Right cardiac atrium (tissue), 5 donors: ENCODE measurements at regions not wholly inside any gene's neighbourhood (a gene's known extent, or its start where the extent isn't known, plus 50 kb on each side); places are given as distances from the start of the nearest gene placed in this dataset.

Experiments used
- ATAC-seq, 2 donors: fragments of 200-7000 bp; cut with Tn5 transposase; one replicate each; pipeline versions ENCODE4 v1.8.0 to v1.9.1; 2020; ENCODE audit warnings: moderate library complexity in 2 of 2, mild to moderate bottlenecking in 1 of 2
- DNase-seq, 3 donors: peaks; one replicate each; pipeline ENCODE4 v3.0.0-alpha.2; 2020
- H3K27ac ChIP-seq: one replicate; pipeline ENCODE4 v1.5.1; 2013; ENCODE audit warnings: mild to moderate bottlenecking, low read length, control low read depth, moderate library complexity
- H3K27me3 ChIP-seq: one replicate; pipeline ENCODE4 v1.6.1; 2013; ENCODE audit not compliant: control insufficient read depth, insufficient read depth
- H3K4me1 ChIP-seq: one replicate; pipeline ENCODE4 v1.6.1; 2013; ENCODE audit warnings: low read length; ENCODE audit not compliant: control insufficient read depth, insufficient read depth
- H3K4me3 ChIP-seq: one replicate; pipeline ENCODE4 v1.5.1; 2013; ENCODE audit warnings: low read length, control low read depth
- H3K9me3 ChIP-seq: one replicate; pipeline ENCODE4 v1.6.1; 2013; ENCODE audit warnings: low read length; ENCODE audit not compliant: control insufficient read depth
- WGBS: extraction: QIAGEN DNeasy Blood & Tissue Kit; methylation state at CpG from one replicate; pipeline ENCODE4 v1.1.7; 2013; 5-methylcytosine and 5-hydroxymethylcytosine counted together
- intact Hi-C, 4 donors: fragments of 100-400 bp; cut with DNase I; formaldehyde crosslinking; loops; one replicate each; pipeline versions ENCODE4 v1.11.0 to v1.14.0; 2022 to 2023
- donor health status: healthy with polysubstance abuse.
- donor health status: DM: no; HTN: yes; CAD: no.
- donor health status: DM: no; HTN: no; CAD: no.
- donor health status: DM: no; HTN: yes; CAD: no; lungs with severe emphysema.
- donor health status: DM: yes; HTN: yes; CAD: no.

- Histone ChIP-seq H3K27ac (no peak overlapping the region), H3K27me3 (no peaks in the 10 kb centered on the region), H3K9me3 (no peaks in the 10 kb centered on the region), H3K4me3 (no peak overlapping the region), H3K4me1 (no peaks in the 10 kb centered on the region)
- WGBS = 81% methylated on average over 2 of the region's 2 CpGs
- intact Hi-C loops = no loop called here
- ATAC-seq (no peak), DNase-seq (no peak)
These were observed 1047.4 kb upstream of the C9orf72 start for GRCh38 chr9:28620661-28621060.

- DNase-seq (no peak), ATAC-seq (no peak)
- H3K4me3 ChIP-seq = no peak overlapping the region
- H3K9me3 ChIP-seq = no peaks in the 10 kb centered on the region
- WGBS = 66% methylated on average over 1 of the region's 1 CpG
- no peak overlapping the region for H3K27ac ChIP-seq
- no peaks in the 10 kb centered on the region for H3K4me1 ChIP-seq
- no peaks in the 10 kb centered on the region for H3K27me3 ChIP-seq
- intact Hi-C loops = no loop called here
These were observed 1051.5 kb upstream of the C9orf72 start for GRCh38 chr9:28624771-28625170.

GRCh38 chr9:28628031-28628430 lies 1054.8 kb upstream of the C9orf72 start:
- no peak overlapping the region for H3K4me3 ChIP-seq
- ATAC-seq = no peak
- H3K4me1 ChIP-seq = no peaks in the 10 kb centered on the region
- no peaks in the 10 kb centered on the region for H3K27me3 ChIP-seq
- H3K9me3 ChIP-seq = no peaks in the 10 kb centered on the region
- 44% methylated on average over 1 of the region's 1 CpG for WGBS
- intact Hi-C loops = no loop called here
- no peak for DNase-seq
- no peak overlapping the region for H3K27ac ChIP-seq

- 86% methylated on average over 3 of the region's 3 CpGs for whole genome bisulfite sequencing
- ATAC-seq = no peak
- no peaks in the 10 kb centered on the region for H3K27me3 ChIP-seq
These were observed 1075.4 kb upstream of the C9orf72 start for GRCh38 chr9:28648723-28649122.

GRCh38 chr9:28650327-28650726 lies 1077.0 kb upstream of the C9orf72 start:
- DNase-seq (no peak), ATAC-seq (no peak)
- no peaks in the 10 kb centered on the region for H3K27me3 ChIP-seq
- WGBS = 37% methylated on average over 4 of the region's 4 CpGs
- H3K4me1 ChIP-seq = no peaks in the 10 kb centered on the region
- intact Hi-C loops = no loop called here
- H3K27ac ChIP-seq = no peak overlapping the region
- H3K9me3 ChIP-seq = no peaks in the 10 kb centered on the region
- H3K4me3 ChIP-seq = no peak overlapping the region

More at GRCh38 chr9:28648723-28649122, 1075.4 kb upstream of the C9orf72 start:
- no peak for DNase-seq
- Histone ChIP-seq H3K9me3 (no peaks in the 10 kb centered on the region), H3K4me1 (no peaks in the 10 kb centered on the region), H3K27ac (no peak overlapping the region), H3K4me3 (no peak overlapping the region)
- intact Hi-C loops = no loop called here

GRCh38 chr9:28651050-28651722 lies 1077.9 kb upstream of the C9orf72 start:
- ATAC-seq = no peak
- Histone ChIP-seq H3K27me3 (no peaks in the 10 kb centered on the region), H3K4me3 (no peak overlapping the region), H3K4me1 (no peaks in the 10 kb centered on the region), H3K27ac (no peak overlapping the region), H3K9me3 (no peaks in the 10 kb centered on the region)
- no peak for DNase-seq
- WGBS = 82% methylated on average over 5 of the region's 5 CpGs
- intact Hi-C loops = no loop called here

GRCh38 chr9:28653216-28653615 lies 1079.9 kb upstream of the C9orf72 start:
- ATAC-seq (no peak), DNase-seq (no peak)
- Histone ChIP-seq H3K4me1 (no peaks in the 10 kb centered on the region), H3K4me3 (no peak overlapping the region), H3K27me3 (no peaks in the 10 kb centered on the region), H3K27ac (no peak overlapping the region), H3K9me3 (no peaks in the 10 kb centered on the region)
- intact Hi-C loops = no loop called here
- 90% methylated on average over 1 of the region's 1 CpG for WGBS

- H3K27ac ChIP-seq = no peak overlapping the region
- no peaks in the 10 kb centered on the region for H3K27me3 ChIP-seq
- H3K9me3 ChIP-seq = no peaks in the 10 kb centered on the region
- no peak overlapping the region for H3K4me3 ChIP-seq
- ATAC-seq = no peak
- no peak for DNase-seq
- H3K4me1 ChIP-seq = no peaks in the 10 kb centered on the region
- intact Hi-C loops = no loop called here
- 60% methylated on average over 2 of the region's 2 CpGs for WGBS
These were observed 1083.4 kb upstream of the C9orf72 start for GRCh38 chr9:28656727-28657126.

- intact Hi-C loops = no loop called here
- H3K27ac ChIP-seq = no peak overlapping the region
- H3K9me3 ChIP-seq = no peaks in the 10 kb centered on the region
- H3K4me1 ChIP-seq = no peaks in the 10 kb centered on the region
- H3K4me3 ChIP-seq = no peak overlapping the region
- 84% methylated on average over 3 of the region's 3 CpGs for WGBS
- no peaks in the 10 kb centered on the region for H3K27me3 ChIP-seq
- no peak for DNase-seq
- no peak for ATAC-seq
These were observed 1088.6 kb upstream of the C9orf72 start for GRCh38 chr9:28661853-28662252.

GRCh38 chr9:28662675-28663074 lies 1089.4 kb upstream of the C9orf72 start:
- no peak overlapping the region for H3K27ac ChIP-seq
- no peaks in the 10 kb centered on the region for H3K27me3 ChIP-seq
- no peak overlapping the region for H3K4me3 ChIP-seq
- intact Hi-C loops = no loop called here
- 85% methylated on average over 2 of the region's 2 CpGs for WGBS
- no peaks in the 10 kb centered on the region for H3K9me3 ChIP-seq
- no peak for ATAC-seq
- no peak for DNase-seq
- no peaks in the 10 kb centered on the region for H3K4me1 ChIP-seq

GRCh38 chr9:28668158-28668557 lies 1094.9 kb upstream of the C9orf72 start:
- intact Hi-C loops = no loop called here
- no peak overlapping the region for H3K4me3 ChIP-seq
- no peaks in the 10 kb centered on the region for H3K9me3 ChIP-seq
- no peaks in the 10 kb centered on the region for H3K27me3 ChIP-seq
- ATAC-seq = no peak
- H3K27ac ChIP-seq = no peak overlapping the region
- no peaks in the 10 kb centered on the region for H3K4me1 ChIP-seq
- DNase-seq = no peak
- WGBS = 74% methylated on average over 2 of the region's 2 CpGs

GRCh38 chr9:28671000-28671399 lies 1097.7 kb upstream of the C9orf72 start:
- no peaks in the 10 kb centered on the region for H3K4me1 ChIP-seq
- DNase-seq (no peak), ATAC-seq (no peak)
- no peak overlapping the region for H3K27ac ChIP-seq
- 64% methylated on average over 3 of the region's 3 CpGs for WGBS
- no peaks in the 10 kb centered on the region for H3K9me3 ChIP-seq
- no peak overlapping the region for H3K4me3 ChIP-seq
- intact Hi-C loops = no loop called here
- no peaks in the 10 kb centered on the region for H3K27me3 ChIP-seq
